Astrocyte (in vitro differentiated cells and primary cell): ENCODE measurements at regions not wholly inside any gene's neighbourhood (a gene's known extent, or its start where the extent isn't known, plus 50 kb on each side); places are given as distances from the start of the nearest gene placed in this dataset.
A peak's percentile ranks its signal among the peaks of the same experiment; 100 is the strongest.

ENCODE experiments used
- DNase-seq: peaks from one replicate; pipeline ENCODE4 v3.0.0-alpha.2; 2010; ENCODE audit warnings: low read depth
- FAIRE-seq: peaks from 2 replicates; lab custom pipeline; 2011; peaks lifted over from hg19 to GRCh38; lab: Jason Lieb, UNC
- H2AFZ ChIP-seq: 2 replicates; pipeline ENCODE4 v1.6.0; 2012; ENCODE audit warnings: low read depth, low read length, inconsistent platforms
- H3K27ac ChIP-seq: 2 replicates; pipeline ENCODE4 v1.5.1; 2011; ENCODE audit warnings: low read depth, low read length, inconsistent platforms
- H3K27me3 ChIP-seq: 2 replicates; pipeline ENCODE4 v1.6.0; 2011; ENCODE audit warnings: low read length, inconsistent platforms; ENCODE audit not compliant: insufficient read depth
- H3K36me3 ChIP-seq: 2 replicates; pipeline ENCODE4 v1.5.1; 2011; ENCODE audit warnings: low read length, inconsistent platforms; ENCODE audit not compliant: insufficient read depth
- H3K4me1 ChIP-seq: 2 replicates; pipeline ENCODE4 v1.5.1; 2011; ENCODE audit warnings: low read length, inconsistent platforms; ENCODE audit not compliant: insufficient read depth
- H3K4me2 ChIP-seq: 2 replicates; pipeline ENCODE4 v1.6.0; 2012; ENCODE audit warnings: low read length, inconsistent platforms
- H3K4me3 ChIP-seq: 2 replicates; pipeline ENCODE4 v1.5.1; 2011; ENCODE audit warnings: low read depth, mild to moderate bottlenecking, low read length, inconsistent platforms; ENCODE audit not compliant: insufficient read depth
- H3K79me2 ChIP-seq: 2 replicates; pipeline ENCODE4 v1.6.0; 2012; ENCODE audit warnings: mild to moderate bottlenecking, low read length, inconsistent platforms; ENCODE audit not compliant: insufficient read depth
- H3K9ac ChIP-seq: 2 replicates; pipeline ENCODE4 v1.6.0; 2012; ENCODE audit warnings: mild to moderate bottlenecking, low read length, inconsistent platforms
- H3K9me3 ChIP-seq: 2 replicates; pipeline ENCODE4 v1.5.1; 2012; ENCODE audit warnings: low read depth, mild to moderate bottlenecking, low read length, inconsistent platforms; ENCODE audit not compliant: insufficient read depth
- H4K20me1 ChIP-seq: 2 replicates; pipeline ENCODE4 v1.6.0; 2012; ENCODE audit warnings: low read length, inconsistent platforms; ENCODE audit not compliant: insufficient read depth
- H3K27ac Mint-ChIP-seq: one replicate; pipeline ENCODE4 v1.8.0; 2021; ENCODE audit warnings: mild to moderate bottlenecking, mixed read lengths; ENCODE audit not compliant: unreplicated experiment
- H3K27me3 Mint-ChIP-seq: one replicate; pipeline ENCODE4 v1.8.0; 2021; ENCODE audit warnings: low read depth, mixed read lengths; ENCODE audit not compliant: unreplicated experiment
- H3K36me3 Mint-ChIP-seq: one replicate; pipeline ENCODE4 v1.8.0; 2021; ENCODE audit warnings: low read depth, mixed read lengths; ENCODE audit not compliant: unreplicated experiment
- H3K4me1 Mint-ChIP-seq: one replicate; pipeline ENCODE4 v1.8.0; 2021; ENCODE audit warnings: low read depth, mixed read lengths; ENCODE audit not compliant: unreplicated experiment
- H3K4me3 Mint-ChIP-seq: one replicate; pipeline ENCODE4 v1.8.0; 2021; ENCODE audit warnings: mild to moderate bottlenecking, moderate library complexity, mixed read lengths; ENCODE audit not compliant: unreplicated experiment
- H3K9me3 Mint-ChIP-seq: one replicate; pipeline ENCODE4 v1.8.0; 2021; ENCODE audit warnings: mild to moderate bottlenecking, mixed read lengths; ENCODE audit not compliant: unreplicated experiment
- CTCF ChIP-seq: IDR thresholded peaks from 2 replicates; pipeline ENCODE4 v1.5.1; 2011; ENCODE audit warnings: low read depth, mild to moderate bottlenecking, inconsistent platforms, low read length, moderate library complexity; ENCODE audit not compliant: insufficient read depth
- EZH2 ChIP-seq: IDR thresholded peaks from 2 replicates; pipeline ENCODE4 v1.6.1; 2012; ENCODE audit warnings: mild to moderate bottlenecking, low read length, inconsistent platforms; ENCODE audit not compliant: insufficient read depth

- Histone ChIP-seq H3K27ac (no peak overlapping the region), H3K27me3 (peaks cover 3% of the 10 kb centered on the region), H3K79me2 (no peaks in the 10 kb centered on the region), H3K4me3 (no peak overlapping the region), H3K9me3 (no peaks in the 10 kb centered on the region), H3K4me1 (no peaks in the 10 kb centered on the region), H3K9ac (no peak overlapping the region), H3K4me2 (no peak overlapping the region), H4K20me1 (no peaks in the 10 kb centered on the region), H3K36me3 (no peaks in the 10 kb centered on the region), H2AFZ (no peak overlapping the region)
- Mint-ChIP-seq H3K4me3 (no peak overlapping the region), H3K27ac (no peak overlapping the region), H3K9me3 (no peaks in the 10 kb centered on the region), H3K27me3 (no peaks in the 10 kb centered on the region), H3K4me1 (no peaks in the 10 kb centered on the region), H3K36me3 (no peaks in the 10 kb centered on the region)
- FAIRE-seq (peak; percentile 87), DNase-seq (no peak)
- no peak for TF ChIP-seq EZH2
- TF ChIP-seq CTCF, result peak; percentile 63
These were observed 101.4 kb upstream of the RGS1 start for GRCh38 chr1:192474080-192474683.

DNA sequence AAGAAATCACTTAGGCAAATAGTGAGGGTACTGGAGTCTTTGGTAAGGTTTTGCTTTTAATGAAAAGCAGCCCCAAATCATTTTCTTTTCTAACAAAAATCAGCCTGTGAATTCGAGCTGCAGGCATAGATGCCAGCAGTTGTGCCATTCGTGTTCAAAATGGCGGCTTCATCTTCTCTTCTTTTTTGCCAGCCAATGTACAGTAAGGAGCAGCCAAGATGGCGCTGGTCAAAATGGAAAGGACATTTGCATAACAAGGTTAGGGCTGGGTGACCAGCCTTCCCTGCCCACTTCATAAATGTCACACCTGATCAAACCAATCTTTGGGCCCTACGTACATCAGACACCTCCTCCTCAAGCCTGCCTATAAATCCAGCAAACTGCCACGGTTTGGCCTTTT is 100.2 kb upstream of the RGS1 start:
- H2AFZ ChIP-seq, result no peak overlapping the region
- Mint-ChIP-seq H3K27ac (no peak overlapping the region), H3K9me3 (peaks cover 4% of the 10 kb centered on the region), H3K36me3 (no peaks in the 10 kb centered on the region), H3K4me1 (no peaks in the 10 kb centered on the region), H3K27me3 (no peaks in the 10 kb centered on the region), H3K4me3 (no peak overlapping the region)
- TF ChIP-seq CTCF, result no peak
- no peak for TF ChIP-seq EZH2
- no peaks in the 10 kb centered on the region for H3K36me3 ChIP-seq
- no peaks in the 10 kb centered on the region for H3K4me1 ChIP-seq
- no peak overlapping the region for H3K27ac ChIP-seq
- no peak overlapping the region for H3K9ac ChIP-seq
- DNase-seq (no peak), FAIRE-seq (no peak)
- H3K4me2 ChIP-seq, result no peak overlapping the region
- peaks cover 3% of the 10 kb centered on the region for H3K27me3 ChIP-seq
- H3K79me2 ChIP-seq, result no peaks in the 10 kb centered on the region
- H3K4me3 ChIP-seq, result no peak overlapping the region
- H4K20me1 ChIP-seq, result no peaks in the 10 kb centered on the region
- no peaks in the 10 kb centered on the region for H3K9me3 ChIP-seq

DNA sequence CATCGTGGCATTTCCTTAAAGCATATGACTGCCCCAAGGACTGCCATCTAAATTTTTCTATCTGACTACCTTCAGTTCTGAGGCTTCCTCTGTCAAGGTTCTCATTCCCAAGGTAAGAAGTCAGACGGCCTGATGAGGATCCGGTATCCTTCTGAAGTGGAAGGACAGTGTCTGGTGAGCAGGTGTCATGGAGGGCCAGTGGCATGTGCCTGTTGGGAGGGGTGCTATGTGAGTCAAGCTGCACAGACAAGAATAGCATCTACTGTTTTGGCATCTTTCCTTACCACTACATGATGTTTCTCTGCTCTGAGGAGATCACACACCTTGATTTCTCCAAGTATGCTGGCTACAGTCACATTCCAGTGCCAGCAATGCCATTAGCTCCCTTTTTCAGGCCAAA is 99.6 kb upstream of the RGS1 start:
- Histone ChIP-seq H3K4me3 (no peak overlapping the region), H3K9ac (no peak overlapping the region), H3K9me3 (no peaks in the 10 kb centered on the region), H3K4me2 (no peak overlapping the region), H4K20me1 (no peaks in the 10 kb centered on the region), H3K27me3 (peaks cover 3% of the 10 kb centered on the region), H3K36me3 (no peaks in the 10 kb centered on the region), H2AFZ (no peak overlapping the region), H3K79me2 (no peaks in the 10 kb centered on the region), H3K4me1 (no peaks in the 10 kb centered on the region), H3K27ac (no peak overlapping the region)
- no peak for TF ChIP-seq CTCF
- no peak for TF ChIP-seq EZH2
- H3K9me3 Mint-ChIP-seq, result peaks cover 4% of the 10 kb centered on the region
- no peak overlapping the region for H3K27ac Mint-ChIP-seq
- H3K4me1 Mint-ChIP-seq, result no peaks in the 10 kb centered on the region
- DNase-seq, result no peak
- no peak for FAIRE-seq
- H3K4me3 Mint-ChIP-seq, result no peak overlapping the region
- no peaks in the 10 kb centered on the region for H3K36me3 Mint-ChIP-seq
- H3K27me3 Mint-ChIP-seq, result no peaks in the 10 kb centered on the region
